Adrenal gland (tissue), 9 donors: ENCODE measurements at regions not wholly inside any gene's neighbourhood (a gene's known extent, or its start where the extent isn't known, plus 50 kb on each side); places are given as distances from the start of the nearest gene placed in this dataset.

ENCODE experiments used
- DNase-seq, 7 donors: peaks; one replicate each; pipeline ENCODE4 v3.0.0-alpha.2; 2019 to 2020
- H3K27ac ChIP-seq, 5 donors: fragments of 200-600 bp; sonication (generic) in 4 of 5; 1 replicate in 3 of 5; 2 replicates in 2 of 5; pipeline versions ENCODE4 v1.5.1 to v1.8.0; 2016 to 2020; ENCODE audit warnings: mild to moderate bottlenecking in 1 of 5
- H3K27me3 ChIP-seq: fragments of 200-600 bp; 2 replicates; pipeline ENCODE4 v1.8.0; 2021
- H3K36me3 ChIP-seq, 2 donors: fragments of 200-600 bp; replicated peaks in 1 of 2; 1 replicate in 1 of 2; 2 replicates in 1 of 2; pipeline versions ENCODE4 v1.5.1 to v1.8.0; 2018 to 2022
- H3K4me1 ChIP-seq, 2 donors: fragments of 200-600 bp; replicated peaks in 1 of 2; 1 replicate in 1 of 2; 2 replicates in 1 of 2; pipeline versions ENCODE4 v1.5.1 to v1.8.0; 2018 to 2021
- H3K4me3 ChIP-seq, 4 donors: fragments of 200-600 bp; sonication (generic) in 3 of 4; one replicate each; pipeline ENCODE4 v1.5.1; 2016 to 2018
- H3K9me3 ChIP-seq, 3 donors: fragments of 200-600 bp; sonication (generic) in 1 of 3; replicated peaks in 1 of 3; 1 replicate in 2 of 3; 2 replicates in 1 of 3; pipeline versions ENCODE4 v1.5.1 to v1.8.0; 2016 to 2021
- POLR2A ChIP-seq, 2 donors: fragments of 450-650 bp; IDR thresholded peaks; one replicate each; pipeline ENCODE4 v1.6.1; 2017; ENCODE audit warnings: antibody characterized with exemption in 2 of 2, mild to moderate bottlenecking in 2 of 2, moderate library complexity in 1 of 2
- WGBS, 4 donors: extraction: QIAGEN DNeasy Blood & Tissue Kit in 2 of 4; methylation state at CpG; one replicate each; pipeline versions ENCODE4 v1.1.5 to v1.1.7; 2013 to 2017; 5-methylcytosine and 5-hydroxymethylcytosine counted together
- intact Hi-C, 2 donors: fragments of 100-400 bp; cut with DNase I; formaldehyde crosslinking; loops; one replicate each; pipeline versions ENCODE4 v1.14.1 to v1.15.0; 2022 to 2023
- TF ChIP-seq, protein P1 (sequence below), 6 experiments: fragments of 450-650 bp in 4 of 6; fragments of 200-600 bp in 2 of 6; sonication (generic) in 1 of 6; IDR thresholded peaks; 1 replicate in 5 of 6; 2 replicates in 1 of 6; pipeline versions ENCODE4 v1.5.1 to v1.8.0; 2016 to 2021; ENCODE audit warnings: antibody characterized with exemption in 6 of 6, mild to moderate bottlenecking in 2 of 6, moderate library complexity in 1 of 6
- donor health status: healthy with polysubstance abuse.
- donor health status: Bipolar disorder and iron deficiency.
- donor health status: DM: yes; HTN: yes; CAD: no.
- donor health status: DM: no; HTN: no; CAD: no.
- donor health status: DM: no; HTN: no; CAD: no.

DNA sequence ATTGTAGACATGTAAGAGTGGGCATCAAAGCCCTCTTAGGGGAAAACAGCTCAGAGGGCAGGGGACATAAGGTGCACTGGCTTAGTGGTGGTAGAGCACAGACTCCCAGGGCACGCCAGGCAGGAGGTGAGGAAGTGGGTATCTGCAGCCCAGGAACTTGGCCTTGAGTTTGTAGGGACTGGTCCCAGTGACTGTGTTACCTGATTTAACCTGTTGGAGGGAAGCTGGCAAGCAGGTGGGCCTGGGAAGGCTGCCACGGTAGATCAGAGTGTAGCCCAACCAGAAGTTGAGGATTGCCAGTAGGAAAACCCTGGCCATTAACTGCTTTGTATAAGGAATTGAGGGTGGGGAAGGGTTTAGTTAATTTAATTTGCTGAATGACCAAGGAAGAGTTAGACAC, 417.5 kb upstream of the C2CD4B start:
- Histone ChIP-seq H3K9me3 (no peaks in the 10 kb centered on the region), H3K27me3 (no peaks in the 10 kb centered on the region), H3K36me3 (no peaks in the 10 kb centered on the region), H3K4me3 (no peak overlapping the region), H3K27ac (no peak overlapping the region), H3K4me1 (no peaks in the 10 kb centered on the region)
- TF ChIP-seq POLR2A (IDR thresholded peaks at IDR 0.05), result no peak
- TF ChIP-seq, protein P1, sequence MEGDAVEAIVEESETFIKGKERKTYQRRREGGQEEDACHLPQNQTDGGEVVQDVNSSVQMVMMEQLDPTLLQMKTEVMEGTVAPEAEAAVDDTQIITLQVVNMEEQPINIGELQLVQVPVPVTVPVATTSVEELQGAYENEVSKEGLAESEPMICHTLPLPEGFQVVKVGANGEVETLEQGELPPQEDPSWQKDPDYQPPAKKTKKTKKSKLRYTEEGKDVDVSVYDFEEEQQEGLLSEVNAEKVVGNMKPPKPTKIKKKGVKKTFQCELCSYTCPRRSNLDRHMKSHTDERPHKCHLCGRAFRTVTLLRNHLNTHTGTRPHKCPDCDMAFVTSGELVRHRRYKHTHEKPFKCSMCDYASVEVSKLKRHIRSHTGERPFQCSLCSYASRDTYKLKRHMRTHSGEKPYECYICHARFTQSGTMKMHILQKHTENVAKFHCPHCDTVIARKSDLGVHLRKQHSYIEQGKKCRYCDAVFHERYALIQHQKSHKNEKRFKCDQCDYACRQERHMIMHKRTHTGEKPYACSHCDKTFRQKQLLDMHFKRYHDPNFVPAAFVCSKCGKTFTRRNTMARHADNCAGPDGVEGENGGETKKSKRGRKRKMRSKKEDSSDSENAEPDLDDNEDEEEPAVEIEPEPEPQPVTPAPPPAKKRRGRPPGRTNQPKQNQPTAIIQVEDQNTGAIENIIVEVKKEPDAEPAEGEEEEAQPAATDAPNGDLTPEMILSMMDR (IDR thresholded peaks at IDR 0.05), result no peak
- 81 to 97% (median 89%) methylated on average over 2 of the region's 2 CpGs for WGBS, 4 donors
- DNase-seq, result no peak
- intact Hi-C loops, result no loop called here

DNA sequence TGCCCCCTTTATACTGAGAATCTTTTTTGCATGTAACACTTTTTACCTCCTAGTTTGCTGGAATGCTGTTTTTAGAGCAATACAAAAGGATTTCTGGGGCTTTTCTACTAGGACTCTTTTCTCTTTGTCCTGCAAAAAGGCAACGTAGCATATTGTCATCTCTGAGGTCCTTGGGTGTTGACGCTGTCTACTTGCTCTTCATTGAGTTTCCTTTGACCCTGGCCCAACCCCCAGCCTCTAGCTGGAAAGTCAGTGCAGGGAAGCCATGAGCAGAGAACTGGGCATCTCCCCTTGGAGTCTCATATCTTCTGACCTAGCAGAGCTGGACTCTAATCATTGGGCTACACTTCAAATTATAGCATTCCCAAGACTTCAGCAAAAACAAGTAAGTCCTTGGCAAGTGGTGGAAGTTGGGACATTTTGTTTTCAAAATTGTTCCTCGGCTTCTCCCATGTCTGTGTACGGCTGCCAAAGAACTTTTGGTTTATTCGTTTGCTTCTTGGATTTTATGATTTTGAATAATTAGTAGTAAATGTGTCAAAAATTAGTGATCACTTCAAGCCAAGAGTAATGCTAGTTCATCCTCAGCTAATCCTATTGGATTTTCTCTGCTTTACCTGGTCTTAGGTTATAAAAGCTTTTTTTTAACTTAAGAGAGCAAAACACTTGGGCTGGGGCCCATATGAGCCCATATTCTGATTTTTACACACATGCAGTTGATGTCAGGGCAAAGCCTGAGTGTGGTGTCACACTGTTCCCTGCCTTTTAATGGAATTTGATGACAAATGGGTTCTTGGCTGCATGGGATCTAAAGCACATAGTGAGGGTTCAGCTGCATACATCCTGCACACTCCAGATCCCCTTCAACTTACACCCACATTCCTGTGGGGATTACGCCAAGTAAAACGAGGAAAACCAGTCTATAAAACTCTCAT, 419.5 kb upstream of the C2CD4B start:
- Histone ChIP-seq H3K9me3 (no peaks in the 10 kb centered on the region), H3K4me3 (no peak overlapping the region), H3K36me3 (no peaks in the 10 kb centered on the region), H3K27me3 (no peaks in the 10 kb centered on the region), H3K4me1 (no peaks in the 10 kb centered on the region), H3K27ac (no peak overlapping the region)
- intact Hi-C loops, result no loop called here
- DNase-seq, result no peak
- TF ChIP-seq, protein P1 (IDR thresholded peaks at IDR 0.05), result no peak
- 74 to 80% (median 77%) methylated on average over 7 of the region's 7 CpGs for WGBS, 4 donors

DNA sequence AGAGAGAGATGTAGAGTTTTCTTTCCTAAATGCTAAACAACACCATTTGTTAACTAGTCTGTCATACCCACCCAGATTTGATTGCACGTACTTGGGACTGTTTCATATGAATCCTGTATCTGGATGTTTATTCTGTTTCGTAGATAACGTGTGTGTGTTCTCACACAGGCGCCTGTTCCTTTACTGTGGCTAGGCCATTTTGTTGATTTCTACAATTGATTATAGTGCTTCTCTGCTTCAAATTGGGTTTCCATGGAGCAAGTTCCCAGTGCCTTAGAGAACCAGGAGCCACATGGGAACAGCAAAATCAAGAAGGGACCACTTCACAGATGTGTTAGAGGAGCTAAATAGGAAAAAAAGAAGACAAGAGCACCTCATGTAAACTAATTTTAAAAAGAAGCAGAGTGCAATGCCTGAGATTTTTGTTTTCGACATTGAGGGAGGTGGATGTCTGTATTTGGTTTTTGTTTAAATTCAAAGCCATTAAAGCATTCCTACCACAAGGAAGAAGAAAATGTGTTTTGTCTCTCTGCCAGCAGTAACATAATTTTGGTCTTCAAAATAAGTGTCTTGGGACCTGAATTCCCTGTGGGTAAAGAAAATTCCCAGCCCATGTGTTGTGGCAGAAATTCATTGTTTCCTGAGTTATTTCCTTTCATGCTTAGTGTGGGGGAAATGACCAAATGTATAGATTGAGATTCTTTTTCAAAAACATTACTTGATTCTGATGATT, 424.0 kb upstream of the C2CD4B start:
- H3K4me3 ChIP-seq, result no peak overlapping the region
- no peak overlapping the region for H3K27ac ChIP-seq
- no peaks in the 10 kb centered on the region for H3K27me3 ChIP-seq
- no peak for TF ChIP-seq POLR2A (IDR thresholded peaks at IDR 0.05)
- TF ChIP-seq, protein P1 (IDR thresholded peaks at IDR 0.05), result no peak
- no peaks in the 10 kb centered on the region for H3K4me1 ChIP-seq
- no peaks in the 10 kb centered on the region for H3K9me3 ChIP-seq
- DNase-seq, result no peak
- WGBS, 4 donors, result 87 to 92% (median 90%) methylated on average over 5 of the region's 5 CpGs
- intact Hi-C loops, result no loop called here
- no peaks in the 10 kb centered on the region for H3K36me3 ChIP-seq
